OCI-LY1 (cell line): ENCODE measurements at regions not wholly inside any gene's neighbourhood (a gene's known extent, or its start where the extent isn't known, plus 50 kb on each side); places are given as distances from the start of the nearest gene placed in this dataset.

Source experiments
- H2AFZ ChIP-seq: fragments of 200-600 bp; sonication (generic), shearing (Covaris generic); 2 replicates; pipeline ENCODE4 v1.6.0; 2014; ENCODE audit warnings: antibody characterized with exemption, mild to moderate bottlenecking, low read length
- H3F3A ChIP-seq: fragments of 200-600 bp; sonication (generic), shearing (Covaris generic); 2 replicates; pipeline ENCODE4 v1.6.0; 2014; ENCODE audit warnings: mild to moderate bottlenecking, antibody characterized with exemption, low read length, moderate library complexity; ENCODE audit not compliant: insufficient read depth
- H3K27ac ChIP-seq: fragments of 200-600 bp; sonication (generic); 2 replicates; pipeline ENCODE4 v1.5.1; 2014; ENCODE audit warnings: low read length, mixed run types, mild to moderate bottlenecking, low read depth; ENCODE audit not compliant: poor library complexity, severe bottlenecking
- H3K27me3 ChIP-seq: fragments of 200-600 bp; sonication (generic); 2 replicates; pipeline ENCODE4 v1.6.0; 2014; ENCODE audit warnings: antibody characterized with exemption, mild to moderate bottlenecking, low read length, moderate library complexity; ENCODE audit not compliant: insufficient read depth
- H3K36me3 ChIP-seq: fragments of 200-600 bp; sonication (generic); 2 replicates; pipeline ENCODE4 v1.6.1; 2014; ENCODE audit warnings: mild to moderate bottlenecking, antibody characterized with exemption, low read length, moderate library complexity, mixed read lengths; ENCODE audit not compliant: insufficient read depth
- H3K4me1 ChIP-seq: fragments of 200-600 bp; sonication (generic); 2 replicates; pipeline ENCODE4 v1.5.1; 2014; ENCODE audit warnings: mild to moderate bottlenecking, low read length, moderate library complexity; ENCODE audit not compliant: insufficient read depth, severe bottlenecking
- H3K4me2 ChIP-seq: fragments of 200-600 bp; sonication (generic), shearing (Covaris generic); 2 replicates; pipeline ENCODE4 v1.6.1; 2014; ENCODE audit warnings: low read length
- H3K4me3 ChIP-seq: fragments of 200-600 bp; sonication (generic); 2 replicates; pipeline ENCODE4 v1.5.1; 2014; ENCODE audit warnings: low read length, low read depth, mild to moderate bottlenecking, mixed read lengths; ENCODE audit not compliant: poor library complexity, severe bottlenecking
- H3K79me2 ChIP-seq: fragments of 200-600 bp; shearing (Covaris generic); 2 replicates; pipeline ENCODE4 v1.6.1; 2016; ENCODE audit warnings: mixed run types, low read length, mixed read lengths; ENCODE audit not compliant: insufficient read depth
- H3K9ac ChIP-seq: fragments of 200-600 bp; sonication (generic), shearing (Covaris generic); 2 replicates; pipeline ENCODE4 v1.6.1; 2014; ENCODE audit warnings: mild to moderate bottlenecking, low read length, mixed read lengths
- H3K9me2 ChIP-seq: fragments of 200-600 bp; sonication (generic), shearing (Covaris generic); 2 replicates; pipeline ENCODE4 v1.6.1; 2014; ENCODE audit warnings: low read depth, mild to moderate bottlenecking, low read length, mixed read lengths
- H3K9me3 ChIP-seq: fragments of 200-600 bp; shearing (Covaris generic); 2 replicates; pipeline ENCODE4 v1.6.1; 2014; ENCODE audit warnings: low read length, mixed read lengths
- H4K20me1 ChIP-seq: fragments of 200-600 bp; sonication (generic), shearing (Covaris generic); 2 replicates; pipeline ENCODE4 v1.6.0; 2016; ENCODE audit warnings: mild to moderate bottlenecking, low read length; ENCODE audit not compliant: insufficient read depth
- CTCF ChIP-seq: fragments of 200-600 bp; sonication (generic), shearing (Covaris generic); IDR thresholded peaks from 2 replicates; pipeline ENCODE4 v1.5.1; 2017; ENCODE audit warnings: mild to moderate bottlenecking, antibody characterized with exemption, low read length, moderate library complexity, mixed read lengths
- EZH2 ChIP-seq: fragments of 200-600 bp; sonication (generic), shearing (Covaris generic); IDR thresholded peaks from 2 replicates; pipeline ENCODE4 v1.8.0; 2017; ENCODE audit warnings: borderline replicate concordance, mixed run types, mild to moderate bottlenecking, antibody characterized with exemption, low read length, moderate library complexity, mixed read lengths

- no peaks in the 10 kb centered on the region for H3F3A ChIP-seq
- H3K4me1 ChIP-seq: no peaks in the 10 kb centered on the region
- no peak overlapping the region for H3K4me2 ChIP-seq
- H4K20me1 ChIP-seq: no peaks in the 10 kb centered on the region
- no peak overlapping the region for H3K27ac ChIP-seq
- no peak overlapping the region for H2AFZ ChIP-seq
- no peaks in the 10 kb centered on the region for H3K36me3 ChIP-seq
- H3K9ac ChIP-seq: no peak overlapping the region
- no peaks in the 10 kb centered on the region for H3K27me3 ChIP-seq
- no peak overlapping the region for H3K4me3 ChIP-seq
- H3K79me2 ChIP-seq: no peaks in the 10 kb centered on the region
- H3K9me2 ChIP-seq: no peaks in the 10 kb centered on the region
- no peaks in the 10 kb centered on the region for H3K9me3 ChIP-seq
- TF ChIP-seq CTCF (no peak), EZH2 (no peak)
Observed at GRCh38 chr3:66153481-66154443, 67.0 kb upstream of the SLC25A26 start.

GRCh38 chr3:66152336-66152735 is 68.5 kb upstream of the SLC25A26 start:
- no peaks in the 10 kb centered on the region for H4K20me1 ChIP-seq
- no peaks in the 10 kb centered on the region for H3K79me2 ChIP-seq
- no peak overlapping the region for H3K4me3 ChIP-seq

GRCh38 chr3:66150977-66151376 is 69.8 kb upstream of the SLC25A26 start:
- H3K79me2 ChIP-seq: no peaks in the 10 kb centered on the region
- H3K9ac ChIP-seq: no peak overlapping the region
- no peak overlapping the region for H3K27ac ChIP-seq
- no peak overlapping the region for H3K4me3 ChIP-seq
- TF ChIP-seq CTCF (no peak), EZH2 (no peak)
- H3K27me3 ChIP-seq: no peaks in the 10 kb centered on the region
- no peaks in the 10 kb centered on the region for H3K9me2 ChIP-seq
- H3K4me1 ChIP-seq: no peaks in the 10 kb centered on the region
- H3K36me3 ChIP-seq: no peaks in the 10 kb centered on the region
- no peaks in the 10 kb centered on the region for H4K20me1 ChIP-seq
- no peaks in the 10 kb centered on the region for H3F3A ChIP-seq
- H3K4me2 ChIP-seq: no peak overlapping the region
- no peak overlapping the region for H2AFZ ChIP-seq
- H3K9me3 ChIP-seq: no peaks in the 10 kb centered on the region

More at GRCh38 chr3:66152336-66152735, 68.5 kb upstream of the SLC25A26 start:
- TF ChIP-seq CTCF: no peak
- no peak for TF ChIP-seq EZH2
- no peaks in the 10 kb centered on the region for H3K4me1 ChIP-seq
- H3K27ac ChIP-seq: no peak overlapping the region
- H3K9me2 ChIP-seq: no peaks in the 10 kb centered on the region
- no peak overlapping the region for H3K9ac ChIP-seq
- no peak overlapping the region for H3K4me2 ChIP-seq
- no peaks in the 10 kb centered on the region for H3F3A ChIP-seq
- H3K9me3 ChIP-seq: no peaks in the 10 kb centered on the region
- no peaks in the 10 kb centered on the region for H3K36me3 ChIP-seq
- no peaks in the 10 kb centered on the region for H3K27me3 ChIP-seq
- no peak overlapping the region for H2AFZ ChIP-seq
